IMR-90 (cell line): ENCODE measurements at regions not wholly inside any gene's neighbourhood (a gene's known extent, or its start where the extent isn't known, plus 50 kb on each side); places are given as distances from the start of the nearest gene placed in this dataset.

Experiments used
- ATAC-seq: fragments of 200-7000 bp; cut with Tn5 transposase; 2 replicates; pipeline ENCODE4 v1.9.1; 2020; ENCODE audit warnings: low read depth, mild to moderate bottlenecking, moderate library complexity
- BruUV-seq: library from RNA; stranded (reverse); fragments of 400-500 nt; replicated peaks from 2 replicates; lab custom pipeline; 2021; lab: Mats Ljungman, UMichigan
- CTCF ChIA-PET: fragments of 300-600 bp; formaldehyde crosslinking; extraction: SDS; loops from one replicate; lab custom pipeline; 2021; ENCODE audit warnings: antibody characterized with exemption; lab: Yijun Ruan, JAX
- POLR2A ChIA-PET: fragments of 300-600 bp; sonication (Branson Sonifier 250); formaldehyde crosslinking; loops from one replicate; lab custom pipeline; 2022; ENCODE audit warnings: antibody characterized with exemption; ENCODE audit not compliant: unreplicated experiment; lab: Charles Lee
- DNase-seq: peaks from one replicate; pipeline ENCODE4 v3.0.0; 2013
- H2AFZ ChIP-seq: replicated peaks from 2 replicates; pipeline ENCODE3; 2013; ENCODE audit warnings: low read length, mild to moderate bottlenecking; ENCODE audit not compliant: poor library complexity
- H2AK5ac ChIP-seq: 2 replicates; pipeline ENCODE4 v1.6.1; 2013; ENCODE audit warnings: low read depth, low read length, inconsistent platforms
- H2AK9ac ChIP-seq: replicated peaks from 2 replicates; pipeline ENCODE3; 2013; ENCODE audit warnings: mild to moderate bottlenecking, low read depth, low read length, moderate library complexity; ENCODE audit not compliant: poor library complexity
- H2BK120ac ChIP-seq: 2 replicates; pipeline ENCODE4 v1.6.1; 2013; ENCODE audit warnings: low read depth, low read length, inconsistent platforms
- H2BK15ac ChIP-seq: 3 replicates; pipeline ENCODE4 v1.6.1; 2013; ENCODE audit warnings: low read depth, low read length, inconsistent platforms
- H2BK20ac ChIP-seq: 2 replicates; pipeline ENCODE4 v1.6.1; 2013; ENCODE audit warnings: low read depth, mild to moderate bottlenecking, inconsistent platforms, low read length, moderate library complexity
- H2BK5ac ChIP-seq: 2 replicates; pipeline ENCODE4 v1.6.1; 2013; ENCODE audit warnings: mild to moderate bottlenecking, low read depth, low read length, inconsistent platforms; ENCODE audit not compliant: poor library complexity, severe bottlenecking
- H3K14ac ChIP-seq: replicated peaks from 2 replicates; pipeline ENCODE4 v1.6.1; 2013; ENCODE audit warnings: low read depth, low read length, inconsistent platforms
- H3K18ac ChIP-seq: 2 replicates; pipeline ENCODE4 v1.6.1; 2013; ENCODE audit warnings: low read depth, low read length, control low read depth
- H3K23ac ChIP-seq: 2 replicates; pipeline ENCODE4 v1.6.1; 2013; ENCODE audit warnings: low read depth, low read length, inconsistent platforms
- H3K27ac ChIP-seq: 2 replicates; pipeline ENCODE4 v1.5.1; 2013; ENCODE audit warnings: mild to moderate bottlenecking, control low read depth, low read length; ENCODE audit not compliant: insufficient read depth
- H3K27me3 ChIP-seq: 2 replicates; pipeline ENCODE4 v1.6.1; 2013; ENCODE audit warnings: low read length; ENCODE audit not compliant: control insufficient read depth, insufficient read depth
- H3K36me3 ChIP-seq: 2 replicates; pipeline ENCODE4 v1.6.1; 2013; ENCODE audit warnings: low read length, mixed read lengths; ENCODE audit not compliant: control insufficient read depth, insufficient read depth
- H3K4ac ChIP-seq: 2 replicates; pipeline ENCODE4 v1.6.1; 2013; ENCODE audit warnings: low read depth, low read length, inconsistent platforms
- H3K4me1 ChIP-seq: 2 replicates; pipeline ENCODE4 v1.6.1; 2013; ENCODE audit warnings: low read length, mixed read lengths; ENCODE audit not compliant: control insufficient read depth, insufficient read depth
- H3K4me2 ChIP-seq: 2 replicates; pipeline ENCODE4 v1.6.1; 2013; ENCODE audit warnings: low read depth, mild to moderate bottlenecking, control low read depth, low read length, moderate library complexity
- H3K4me3 ChIP-seq: 2 replicates; pipeline ENCODE4 v1.5.1; 2013; ENCODE audit warnings: low read depth, mild to moderate bottlenecking, control low read depth, low read length, moderate library complexity; ENCODE audit not compliant: insufficient read depth
- H3K56ac ChIP-seq: 2 replicates; pipeline ENCODE4 v1.6.1; 2013; ENCODE audit warnings: low read length, inconsistent platforms; ENCODE audit not compliant: insufficient read depth; ENCODE audit errors: extremely low read depth
- H3K79me1 ChIP-seq, 2 experiments: 2 replicates each; pipeline ENCODE4 v1.6.1; 2013; ENCODE audit warnings: low read length in 2 of 2, inconsistent platforms in 1 of 2, low read depth in 1 of 2
- H3K9ac ChIP-seq: 2 replicates; pipeline ENCODE4 v1.6.1; 2013; ENCODE audit warnings: low read depth, low read length, control low read depth
- H3K9me1 ChIP-seq: 2 replicates; pipeline ENCODE4 v1.6.1; 2013; ENCODE audit warnings: low read length, inconsistent platforms; ENCODE audit not compliant: insufficient read depth
- H3K9me3 ChIP-seq: 2 replicates; pipeline ENCODE4 v1.6.1; 2013; ENCODE audit warnings: low read length; ENCODE audit not compliant: control insufficient read depth, insufficient read depth
- H4K20me1 ChIP-seq: 2 replicates; pipeline ENCODE4 v1.6.1; 2013; ENCODE audit warnings: low read length, inconsistent platforms; ENCODE audit not compliant: insufficient read depth
- H4K5ac ChIP-seq: 2 replicates; pipeline ENCODE4 v1.6.1; 2013; ENCODE audit warnings: mild to moderate bottlenecking, low read depth, low read length, control low read depth
- H4K8ac ChIP-seq, 2 experiments: 2 replicates each; pipeline ENCODE4 v1.6.1; 2013; ENCODE audit warnings: low read depth in 2 of 2, low read length in 2 of 2, control low read depth in 1 of 2, inconsistent platforms in 1 of 2
- H4K91ac ChIP-seq: 2 replicates; pipeline ENCODE4 v1.6.1; 2013; ENCODE audit warnings: low read depth, low read length, inconsistent platforms; ENCODE audit not compliant: insufficient read depth
- CHD1 ChIP-seq: IDR thresholded peaks from 2 replicates; pipeline ENCODE4 v1.6.1; 2012; ENCODE audit warnings: low read depth, low read length, improper control_type of control experiment
- CTCF ChIP-seq: conservative IDR thresholded peaks from 2 replicates; pipeline ENCODE4 v1.5.1; 2012; ENCODE audit warnings: mild to moderate bottlenecking, low read depth, low read length, improper control_type of control experiment
- ELK1 ChIP-seq: fragments of 150-350 bp; IDR thresholded peaks from 2 replicates; pipeline ENCODE4 v1.6.1; 2016; ENCODE audit warnings: low read depth, mild to moderate bottlenecking, low read length, moderate library complexity, borderline replicate concordance
- FOS ChIP-seq: fragments of 150-350 bp; IDR thresholded peaks from 2 replicates; pipeline ENCODE4 v1.6.1; 2016; ENCODE audit warnings: low read depth, low read length
- MAZ ChIP-seq: IDR thresholded peaks from 2 replicates; pipeline ENCODE4 v1.6.1; 2012; ENCODE audit warnings: low read depth, mild to moderate bottlenecking, low read length, improper control_type of control experiment, moderate library complexity, borderline replicate concordance
- MXI1 ChIP-seq: IDR thresholded peaks from 2 replicates; pipeline ENCODE4 v1.6.1; 2012; ENCODE audit warnings: low read depth, mild to moderate bottlenecking, low read length, moderate library complexity, borderline replicate concordance
- NFE2L2 ChIP-seq: fragments of 150-350 bp; IDR thresholded peaks from 2 replicates; pipeline ENCODE4 v1.6.1; 2016; ENCODE audit warnings: low read depth, mild to moderate bottlenecking, low read length
- POLR2A ChIP-seq: IDR thresholded peaks from 2 replicates; pipeline ENCODE4 v1.6.1; 2012; ENCODE audit warnings: mild to moderate bottlenecking, low read depth, low read length
- RAD21 ChIP-seq: IDR thresholded peaks from 2 replicates; pipeline ENCODE4 v1.6.1; 2012; ENCODE audit warnings: low read length, improper control_type of control experiment
- RFX5 ChIP-seq: IDR thresholded peaks from 2 replicates; pipeline ENCODE4 v1.8.0; 2012; ENCODE audit warnings: low read depth, mild to moderate bottlenecking, low read length, moderate library complexity
- SMC3 ChIP-seq: fragments of 150-350 bp; IDR thresholded peaks from 2 replicates; pipeline ENCODE4 v1.6.1; 2016; ENCODE audit warnings: low read depth, mild to moderate bottlenecking, antibody characterized with exemption, low read length, moderate library complexity
- WGBS, 2 experiments: methylation state at CpG; one replicate each; pipeline versions ENCODE4 v1.1.5 to v1.1.7; 2013; ENCODE audit warnings: missing lambda C conversion rate in 2 of 2; ENCODE audit not compliant: insufficient read length in 1 of 2; ENCODE audit errors: extremely low coverage in 2 of 2; 5-methylcytosine and 5-hydroxymethylcytosine counted together
- dilution Hi-C: fragments of 300-500 bp; cut with HindIII; formaldehyde crosslinking; loops from one replicate; pipeline ENCODE4 v1.14.3; 2018; ENCODE audit warnings: low sequenced_read_pairs; ENCODE audit not compliant: unreplicated experiment
- in situ Hi-C: fragments of 300-500 bp; cut with MboI; formaldehyde crosslinking; loops from 3 replicates; pipeline ENCODE4 v1.14.3; 2019; ENCODE audit warnings: low sequenced_read_pairs, inconsistent platforms, mixed read lengths
- intact Hi-C: fragments of 100-400 bp; cut with micrococcal nuclease; formaldehyde crosslinking; loops from 2 replicates; pipeline ENCODE4 v1.10.0; 2022

- ChIA-PET CTCF (no interaction called here), POLR2A (no interaction called here)
- Histone ChIP-seq H3K36me3 (no peaks in the 10 kb centered on the region), H4K91ac (no peak overlapping the region), H3K9me3 (peaks cover 25% of the 10 kb centered on the region), H3K4me2 (no peak overlapping the region), H2BK120ac (no peak overlapping the region), H3K56ac (no peak overlapping the region), H3K14ac (no peak overlapping the region), H2BK20ac (no peak overlapping the region), H3K4ac (no peak overlapping the region), H4K8ac (no peak overlapping the region), H2BK15ac (no peak overlapping the region), H3K18ac (no peak overlapping the region), H3K27me3 (peaks cover 15% of the 10 kb centered on the region; the same call in 1 of the 2 replicates), H2AK9ac (no peak overlapping the region), H2AK5ac (no peak overlapping the region), H4K20me1 (no peaks in the 10 kb centered on the region), H3K79me1 (no peaks in the 10 kb centered on the region), H2AFZ (no peak overlapping the region), H2BK5ac (no peak overlapping the region), H3K27ac (no peak overlapping the region), H3K9me1 (no peaks in the 10 kb centered on the region), H4K5ac (no peak overlapping the region), H3K4me3 (no peak overlapping the region), H3K9ac (no peak overlapping the region), H3K4me1 (no peaks in the 10 kb centered on the region), H3K23ac (no peak overlapping the region)
- dilution Hi-C loops (no loop called here), intact Hi-C loops (no loop called here), in situ Hi-C loops (no loop called here)
- no peak for TF ChIP-seq MAZ
- TF ChIP-seq CTCF = no peak
- TF ChIP-seq NFE2L2 = no peak
- TF ChIP-seq RAD21 = no peak
- TF ChIP-seq CHD1 = no peak
- no peak for TF ChIP-seq RFX5
- TF ChIP-seq SMC3 = no peak
- no peak for TF ChIP-seq FOS
- TF ChIP-seq ELK1 = no peak
- TF ChIP-seq MXI1 = no peak
- TF ChIP-seq POLR2A = no peak
- WGBS, 2 experiments = 72% methylated on average over 13 of the region's 28 CpGs; no CpG with 5 or more reads in 1 of the 2 experiments
- no peak for DNase-seq
- no peak for ATAC-seq
- BruUV-seq = no TSS peak
These were observed 63.9 kb downstream of the FOXL3 start for GRCh38 chr7:353746-354325.
